ENCODE measurements at regions not wholly inside any gene's neighbourhood (a gene's known extent, or its start where the extent isn't known, plus 50 kb on each side); places are given as distances from the start of the nearest gene placed in this dataset.

GRCh38 chr6:78324213-78324612 is 543.1 kb upstream of the IRAK1BP1 start:
- no peak overlapping the region for H3K4me3 ChIP-seq
- TF ChIP-seq FOXP2 (optimal IDR thresholded peaks at IDR 0.05; ENCODE audit: control extremely low read depth, extremely low read length, insufficient read depth), result no peak
- TF ChIP-seq EZH2 (IDR thresholded peaks at IDR 0.05), result no peak
- TF ChIP-seq POLR2AphosphoS5 (IDR thresholded peaks at IDR 0.05; ENCODE audit: borderline replicate concordance, low read depth, low read length), result no peak
- no peaks in the 10 kb centered on the region for H3K9me3 ChIP-seq (ENCODE audit: low read depth, low read length)
- H3K9ac ChIP-seq (ENCODE audit: insufficient read length), result no peak overlapping the region
- H3K27ac ChIP-seq, result no peak overlapping the region
- no peak for DNase-seq (ENCODE audit: low read depth, low spot score)
- no peaks in the 10 kb centered on the region for H3K36me3 ChIP-seq (ENCODE audit: insufficient read depth, low read length)

GRCh38 chr6:78340755-78341154 is 526.6 kb upstream of the IRAK1BP1 start:
- DNase-seq (ENCODE audit: low read depth, low spot score), result no peak
- Histone ChIP-seq H3K9ac (ENCODE audit: insufficient read length) (no peak overlapping the region), H3K4me3 (no peak overlapping the region), H3K9me3 (ENCODE audit: low read depth, low read length) (no peaks in the 10 kb centered on the region), H3K36me3 (ENCODE audit: insufficient read depth, low read length) (no peaks in the 10 kb centered on the region), H3K27ac (no peak overlapping the region)
- TF ChIP-seq POLR2AphosphoS5 (IDR thresholded peaks at IDR 0.05; ENCODE audit: borderline replicate concordance, low read depth, low read length), result no peak
- TF ChIP-seq EZH2 (IDR thresholded peaks at IDR 0.05), result no peak
- no peak for TF ChIP-seq FOXP2 (optimal IDR thresholded peaks at IDR 0.05; ENCODE audit: control extremely low read depth, extremely low read length, insufficient read depth)

GRCh38 chr6:78345882-78346281 is 521.5 kb upstream of the IRAK1BP1 start:
- Histone ChIP-seq H3K36me3 (ENCODE audit: insufficient read depth, low read length) (no peaks in the 10 kb centered on the region), H3K9me3 (ENCODE audit: low read depth, low read length) (no peaks in the 10 kb centered on the region), H3K4me3 (no peak overlapping the region), H3K9ac (ENCODE audit: insufficient read length) (no peak overlapping the region), H3K27ac (no peak overlapping the region)
- DNase-seq (ENCODE audit: low read depth, low spot score), result no peak
- TF ChIP-seq POLR2AphosphoS5 (IDR thresholded peaks at IDR 0.05; ENCODE audit: borderline replicate concordance, low read depth, low read length), result no peak
- no peak for TF ChIP-seq FOXP2 (optimal IDR thresholded peaks at IDR 0.05; ENCODE audit: control extremely low read depth, extremely low read length, insufficient read depth)
- no peak for TF ChIP-seq EZH2 (IDR thresholded peaks at IDR 0.05)

GRCh38 chr6:78347191-78347916 is 520.0 kb upstream of the IRAK1BP1 start:
- H3K27ac ChIP-seq, result no peak overlapping the region
- H3K36me3 ChIP-seq (ENCODE audit: insufficient read depth, low read length), result no peaks in the 10 kb centered on the region
- no peak overlapping the region for H3K9ac ChIP-seq (ENCODE audit: insufficient read length)
- H3K4me3 ChIP-seq, result no peak overlapping the region
- DNase-seq (ENCODE audit: low read depth, low spot score), result no peak
- no peaks in the 10 kb centered on the region for H3K9me3 ChIP-seq (ENCODE audit: low read depth, low read length)
- no peak for TF ChIP-seq POLR2AphosphoS5 (IDR thresholded peaks at IDR 0.05; ENCODE audit: borderline replicate concordance, low read depth, low read length)
- no peak for TF ChIP-seq EZH2 (IDR thresholded peaks at IDR 0.05)
- no peak for TF ChIP-seq FOXP2 (optimal IDR thresholded peaks at IDR 0.05; ENCODE audit: control extremely low read depth, extremely low read length, insufficient read depth)

- TF ChIP-seq EZH2 (IDR thresholded peaks at IDR 0.05) (no peak), POLR2AphosphoS5 (IDR thresholded peaks at IDR 0.05; ENCODE audit: borderline replicate concordance, low read depth, low read length) (no peak), FOXP2 (optimal IDR thresholded peaks at IDR 0.05; ENCODE audit: control extremely low read depth, extremely low read length, insufficient read depth) (no peak)
- DNase-seq (ENCODE audit: low read depth, low spot score), result no peak
- H3K36me3 ChIP-seq (ENCODE audit: insufficient read depth, low read length), result no peaks in the 10 kb centered on the region
- no peak overlapping the region for H3K9ac ChIP-seq (ENCODE audit: insufficient read length)
- H3K9me3 ChIP-seq (ENCODE audit: low read depth, low read length), result no peaks in the 10 kb centered on the region
- H3K4me3 ChIP-seq, result no peak overlapping the region
- H3K27ac ChIP-seq, result no peak overlapping the region
Observed at GRCh38 chr6:78353040-78353439, 514.3 kb upstream of the IRAK1BP1 start.

- TF ChIP-seq FOXP2 (optimal IDR thresholded peaks at IDR 0.05; ENCODE audit: control extremely low read depth, extremely low read length, insufficient read depth) (no peak), POLR2AphosphoS5 (IDR thresholded peaks at IDR 0.05; ENCODE audit: borderline replicate concordance, low read depth, low read length) (no peak), EZH2 (IDR thresholded peaks at IDR 0.05) (no peak)
- no peak for DNase-seq (ENCODE audit: low read depth, low spot score)
- no peak overlapping the region for H3K4me3 ChIP-seq
- no peak overlapping the region for H3K27ac ChIP-seq
- H3K9me3 ChIP-seq (ENCODE audit: low read depth, low read length), result no peaks in the 10 kb centered on the region
- H3K36me3 ChIP-seq (ENCODE audit: insufficient read depth, low read length), result no peaks in the 10 kb centered on the region
- no peak overlapping the region for H3K9ac ChIP-seq (ENCODE audit: insufficient read length)
Observed at GRCh38 chr6:78363688-78364087, 503.7 kb upstream of the IRAK1BP1 start.

- H3K9me3 ChIP-seq (ENCODE audit: low read depth, low read length), result no peaks in the 10 kb centered on the region
- no peaks in the 10 kb centered on the region for H3K36me3 ChIP-seq (ENCODE audit: insufficient read depth, low read length)
- H3K9ac ChIP-seq (ENCODE audit: insufficient read length), result no peak overlapping the region
- TF ChIP-seq FOXP2 (optimal IDR thresholded peaks at IDR 0.05; ENCODE audit: control extremely low read depth, extremely low read length, insufficient read depth) (no peak), POLR2AphosphoS5 (IDR thresholded peaks at IDR 0.05; ENCODE audit: borderline replicate concordance, low read depth, low read length) (no peak), EZH2 (IDR thresholded peaks at IDR 0.05) (no peak)
- H3K4me3 ChIP-seq, result no peak overlapping the region
- H3K27ac ChIP-seq, result no peak overlapping the region
- DNase-seq (ENCODE audit: low read depth, low spot score), result no peak
Observed at GRCh38 chr6:78365473-78365872, 501.9 kb upstream of the IRAK1BP1 start.

- Histone ChIP-seq H3K9ac (ENCODE audit: insufficient read length) (no peak overlapping the region), H3K9me3 (ENCODE audit: low read depth, low read length) (no peaks in the 10 kb centered on the region), H3K27ac (no peak overlapping the region), H3K36me3 (ENCODE audit: insufficient read depth, low read length) (no peaks in the 10 kb centered on the region), H3K4me3 (no peak overlapping the region)
- TF ChIP-seq EZH2 (IDR thresholded peaks at IDR 0.05) (no peak), POLR2AphosphoS5 (IDR thresholded peaks at IDR 0.05; ENCODE audit: borderline replicate concordance, low read depth, low read length) (no peak), FOXP2 (optimal IDR thresholded peaks at IDR 0.05; ENCODE audit: control extremely low read depth, extremely low read length, insufficient read depth) (no peak)
- DNase-seq (ENCODE audit: low read depth, low spot score), result no peak
Observed at GRCh38 chr6:78377056-78377455, 490.3 kb upstream of the IRAK1BP1 start.

GRCh38 chr6:78379982-78380381 is 487.4 kb upstream of the IRAK1BP1 start:
- no peak overlapping the region for H3K4me3 ChIP-seq
- no peak for DNase-seq (ENCODE audit: low read depth, low spot score)
- no peak overlapping the region for H3K9ac ChIP-seq (ENCODE audit: insufficient read length)
- no peaks in the 10 kb centered on the region for H3K36me3 ChIP-seq (ENCODE audit: insufficient read depth, low read length)
- TF ChIP-seq EZH2 (IDR thresholded peaks at IDR 0.05) (no peak), FOXP2 (optimal IDR thresholded peaks at IDR 0.05; ENCODE audit: control extremely low read depth, extremely low read length, insufficient read depth) (no peak), POLR2AphosphoS5 (IDR thresholded peaks at IDR 0.05; ENCODE audit: borderline replicate concordance, low read depth, low read length) (no peak)
- H3K27ac ChIP-seq, result no peak overlapping the region
- no peaks in the 10 kb centered on the region for H3K9me3 ChIP-seq (ENCODE audit: low read depth, low read length)
